ENCODE measurements at regions not wholly inside any gene's neighbourhood (a gene's known extent, or its start where the extent isn't known, plus 50 kb on each side); places are given as distances from the start of the nearest gene placed in this dataset.
A peak's percentile ranks its signal among the peaks of the same experiment; 100 is the strongest.

GRCh38 chr4:186924723-186925122 is 201.1 kb upstream of the FAT1 start:
- DNase-seq: peak; percentile 40

More at GRCh38 chr4:186924723-186925122, 201.1 kb upstream of the FAT1 start:
- Histone ChIP-seq H2BK120ac (ENCODE audit: low read depth, low read length) (0 out of 2 replicates have a peak overlapping the region, but pooled peaks have one; percentile 12), H3K18ac (ENCODE audit: low read depth, low read length) (no peak overlapping the region; the same call in 1 of the 2 replicates), H3K4me3 (ENCODE audit: insufficient read depth, low read depth, low read length) (no peak overlapping the region), H2BK15ac (ENCODE audit: low read depth, low read length) (peak overlapping the region; percentile 4; the same call in 1 of the 3 replicates), H3K36me3 (ENCODE audit: control insufficient read depth, insufficient read depth, low read length) (no peaks in the 10 kb centered on the region), H2BK20ac (ENCODE audit: low read depth, low read length) (no peak overlapping the region; the same call in 1 of the 2 replicates), H4K20me1 (ENCODE audit: insufficient read depth, low read length) (no peaks in the 10 kb centered on the region), H3K4me2 (ENCODE audit: low read depth, low read length) (no peak overlapping the region), H3K27ac (ENCODE audit: insufficient read depth, low read length) (no peak overlapping the region), H2AK5ac (ENCODE audit: low read depth, low read length) (peak overlapping the region; percentile 5; the same call in 1 of the 2 replicates), H3K79me1 (ENCODE audit: low read depth in 1 of 2, low read length in 2 of 2) (peaks cover 0 to 6% of the 10 kb centered on the region in 2 experiments; a peak in 1 of 4 replicates), H3K56ac (ENCODE audit: extremely low read depth, insufficient read depth, low read length) (no peak overlapping the region), H2BK5ac (ENCODE audit: low read depth, low read length, poor library complexity, severe bottlenecking) (peak overlapping the region; percentile 72), H3K14ac (replicated peaks; ENCODE audit: low read depth, low read length) (peak overlapping the region; percentile 61), H4K91ac (ENCODE audit: insufficient read depth, low read depth, low read length) (peak overlapping the region; percentile 27; the same call in 1 of the 2 replicates), H3K23ac (ENCODE audit: low read depth, low read length) (peak overlapping the region; percentile 67), H2AFZ (replicated peaks; ENCODE audit: low read length, poor library complexity) (peak overlapping the region; percentile 25), H3K9ac (ENCODE audit: low read depth, low read length) (no peak overlapping the region), H4K5ac (ENCODE audit: low read depth, low read length) (no peak overlapping the region), H3K4ac (ENCODE audit: low read depth, low read length) (peak overlapping the region; percentile 14; the same call in 1 of the 2 replicates), H3K4me1 (ENCODE audit: control insufficient read depth, insufficient read depth, low read length) (peaks cover 7% of the 10 kb centered on the region), H4K8ac (ENCODE audit: low read depth in 2 of 2, low read length in 2 of 2) (0 out of 4 replicates have a peak overlapping the region, but pooled peaks of 1 of the 2 experiments have one; percentile 26), H3K27me3 (ENCODE audit: control insufficient read depth, insufficient read depth, low read length) (no peaks in the 10 kb centered on the region), H2AK9ac (replicated peaks; ENCODE audit: low read depth, low read length, poor library complexity) (no peak overlapping the region), H3K9me1 (ENCODE audit: insufficient read depth, low read length) (peaks cover 7% of the 10 kb centered on the region), H3K9me3 (ENCODE audit: control insufficient read depth, insufficient read depth, low read length) (no peaks in the 10 kb centered on the region)
- no peak for ATAC-seq (ENCODE audit: low read depth)
- TF ChIP-seq CEBPB (IDR thresholded peaks at IDR 0.05; ENCODE audit: low read depth, low read length) (no peak), ELK1 (IDR thresholded peaks at IDR 0.05; ENCODE audit: borderline replicate concordance, low read depth, low read length) (no peak), SMC3 (IDR thresholded peaks at IDR 0.05; ENCODE audit: low read depth, low read length) (no peak), MXI1 (IDR thresholded peaks at IDR 0.05; ENCODE audit: borderline replicate concordance, low read depth, low read length) (no peak), RAD21 (IDR thresholded peaks at IDR 0.05; ENCODE audit: low read length) (no peak), RFX5 (IDR thresholded peaks at IDR 0.05; ENCODE audit: low read depth, low read length) (no peak), POLR2A (IDR thresholded peaks at IDR 0.05; ENCODE audit: low read depth, low read length) (no peak), CHD1 (IDR thresholded peaks at IDR 0.05; ENCODE audit: low read depth, low read length) (no peak)
- dilution Hi-C loops (cut with HindIII; ENCODE audit: low sequenced_read_pairs, unreplicated experiment): no loop called here
- ChIA-PET CTCF (no interaction called here), POLR2A (ENCODE audit: unreplicated experiment) (no interaction called here)
- WGBS, 2 experiments (ENCODE audit: extremely low coverage in 2 of 2, insufficient read length in 1 of 2): 67% methylated on average over 2 of the region's 4 CpGs; no CpG with 5 or more reads in 1 of the 2 experiments
- in situ Hi-C loops (cut with MboI; ENCODE audit: low sequenced_read_pairs): loop anchor here (25.0 kb wide), 1 partner anchor 187 kb away; no protein-coding TSS in a partner anchor
- intact Hi-C loops (cut with micrococcal nuclease): no loop called here
- BruUV-seq (replicated peaks): no TSS peak
